ENCODE measurements at regions not wholly inside any gene's neighbourhood (a gene's known extent, or its start where the extent isn't known, plus 50 kb on each side); places are given as distances from the start of the nearest gene placed in this dataset.

DNA sequence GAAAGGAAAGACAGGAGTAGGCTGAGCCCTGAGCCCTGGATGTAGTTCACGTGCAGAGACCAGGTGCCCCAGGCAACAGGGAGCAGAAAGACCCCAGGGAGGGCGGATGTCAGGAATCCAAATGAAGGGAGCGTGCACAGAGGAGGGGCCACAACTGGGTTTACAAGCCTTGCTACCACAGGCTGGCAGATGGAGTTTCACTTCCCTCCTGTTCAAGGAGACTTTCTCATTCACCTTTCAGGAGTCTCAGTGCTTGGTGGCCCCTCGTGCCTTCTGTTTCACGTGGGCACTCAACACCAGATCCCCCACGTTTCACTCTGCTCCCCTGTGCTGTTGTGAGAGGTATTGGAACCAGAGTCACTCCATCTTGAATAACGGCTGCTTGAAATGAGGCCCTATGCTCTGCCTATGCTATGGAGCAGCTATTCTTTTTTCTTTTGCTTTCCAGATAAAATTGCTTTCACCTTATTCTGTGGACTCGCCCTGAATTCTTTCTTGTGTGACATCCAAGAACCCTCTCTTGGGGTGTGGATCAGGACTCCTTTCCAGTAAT is 601.4 kb upstream of the IGFBP3 start:
- DNase-seq: no peak

DNA sequence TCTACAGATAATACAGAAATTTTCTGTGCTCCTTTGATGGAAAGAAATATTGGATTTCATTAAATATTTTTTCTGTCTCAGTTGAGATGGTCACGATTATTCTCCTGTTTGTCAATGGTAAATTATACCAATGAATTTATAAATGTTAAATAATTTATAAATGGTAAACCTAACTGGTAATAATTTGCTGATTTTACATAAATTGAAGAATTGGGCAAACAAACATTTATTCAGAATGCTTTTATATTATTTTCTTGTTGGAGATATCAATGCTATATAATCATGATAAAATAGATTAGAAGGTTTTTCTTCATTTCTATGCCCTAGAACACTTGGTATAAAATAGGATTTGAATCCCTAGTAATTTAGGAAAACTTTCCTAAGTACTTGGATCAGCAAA is 597.6 kb upstream of the IGFBP3 start:
- DNase-seq: no peak

DNA sequence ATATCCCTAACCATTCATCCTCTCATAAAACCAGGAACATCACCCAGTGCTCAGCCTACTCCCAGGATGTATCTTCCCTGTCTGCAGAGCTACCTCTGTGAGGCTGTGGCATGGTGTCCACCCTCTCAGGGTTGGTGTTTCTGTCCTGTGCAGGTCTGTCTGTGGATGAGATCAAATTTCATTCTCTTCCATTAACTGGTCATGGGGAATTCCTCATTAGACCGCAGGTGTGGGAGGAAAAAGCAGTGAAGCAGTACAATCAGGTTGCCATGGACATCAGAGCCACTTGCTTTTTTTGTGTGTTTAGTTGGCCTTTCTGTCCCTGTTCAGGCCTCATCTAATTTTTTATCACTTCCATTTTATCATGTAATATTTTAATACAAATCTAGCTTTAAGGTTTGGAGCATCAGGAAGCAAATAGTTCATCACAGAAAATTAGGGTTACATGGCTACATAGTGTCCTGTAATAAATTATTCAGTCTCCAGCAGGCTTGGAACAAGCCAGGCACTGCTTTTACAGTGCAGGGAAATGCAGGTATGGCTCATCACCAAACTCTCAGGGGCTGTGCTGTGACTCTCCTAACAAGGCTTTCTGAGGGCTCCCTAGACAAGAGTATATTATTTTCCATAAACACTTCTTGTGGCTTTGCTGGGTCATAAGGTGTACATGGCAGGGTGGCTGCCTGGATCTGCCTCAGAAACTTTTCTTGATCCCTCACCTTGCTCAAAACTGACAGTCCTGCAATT is 594.9 kb upstream of the IGFBP3 start:
- DNase-seq: no peak

DNA sequence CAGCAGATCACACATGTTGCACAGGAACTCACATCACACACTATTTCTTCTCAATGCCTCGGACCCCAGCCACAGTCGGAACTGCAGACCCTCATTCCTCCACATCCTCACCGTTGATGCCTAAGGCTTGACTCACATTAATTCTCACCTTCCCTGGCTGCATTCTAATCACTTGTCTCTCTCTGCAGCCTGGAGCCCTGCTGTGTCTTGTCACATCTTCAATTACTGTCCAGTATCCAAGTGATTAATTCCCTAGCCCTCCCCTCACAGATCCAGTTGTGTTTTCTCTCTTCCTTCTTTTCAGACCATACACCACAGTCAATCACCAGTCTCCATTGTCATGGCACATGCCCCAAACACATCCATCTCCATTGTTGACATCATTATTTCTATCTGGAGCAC is 592.4 kb upstream of the IGFBP3 start:
- no peak for DNase-seq

DNA sequence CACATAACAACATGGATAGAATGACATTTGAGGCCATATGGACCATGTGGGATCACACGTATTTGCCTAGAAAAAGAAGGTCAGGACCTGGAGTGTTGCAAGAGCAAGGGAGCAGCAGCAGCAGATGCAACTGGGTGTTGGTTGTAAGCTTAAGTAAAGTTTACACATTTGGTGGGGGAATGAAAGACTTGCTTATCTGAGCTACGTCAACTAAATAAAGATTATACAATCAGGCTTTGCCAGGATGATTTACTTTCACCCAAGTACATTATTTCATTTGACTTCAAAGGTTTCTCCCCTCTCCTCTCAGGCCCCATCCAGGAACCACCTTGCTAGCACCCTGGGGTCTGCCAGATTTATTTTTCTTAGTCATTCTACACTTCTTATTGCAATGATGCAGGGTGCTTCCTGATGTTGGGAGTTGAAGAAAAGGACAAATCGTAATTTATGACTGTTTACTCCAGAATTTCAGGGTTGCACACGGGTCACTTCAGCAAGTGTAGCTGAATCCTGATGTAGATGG is 591.9 kb upstream of the IGFBP3 start:
- DNase-seq: no peak

DNA sequence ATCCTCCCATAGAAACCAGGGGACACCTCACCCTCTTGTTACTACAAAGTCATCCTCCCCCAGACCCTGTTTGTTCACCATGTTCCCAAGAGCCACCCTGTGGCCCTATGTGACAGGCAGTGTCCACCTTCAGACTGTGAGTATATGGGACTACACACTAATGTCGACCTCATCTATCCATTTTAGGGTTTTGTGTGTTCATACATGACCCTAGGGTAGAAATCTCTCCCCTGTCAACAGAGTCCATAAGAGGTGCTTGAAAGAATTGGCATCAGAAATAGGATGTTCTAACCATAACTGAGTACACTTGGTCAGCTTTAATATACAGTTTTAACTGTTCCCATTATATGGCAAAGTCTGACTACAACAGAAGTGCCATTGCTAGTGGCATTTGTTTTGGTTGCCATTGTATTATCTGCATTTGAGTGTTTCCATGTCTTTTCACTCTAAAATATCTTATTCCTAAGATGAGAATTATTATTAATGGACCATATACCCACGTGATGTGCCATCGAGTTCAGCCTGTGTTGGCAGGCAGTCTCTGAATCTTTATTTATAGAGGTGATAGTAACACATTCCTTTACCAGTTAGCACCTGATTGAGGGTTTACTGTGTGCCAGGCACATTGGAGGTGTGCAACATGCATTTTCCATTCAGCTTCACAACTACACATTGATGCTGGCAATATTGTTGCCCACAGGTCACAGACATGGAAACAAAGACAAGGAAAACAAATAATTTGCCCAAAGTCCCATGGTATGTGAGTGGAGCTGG is 590.6 kb upstream of the IGFBP3 start:
- DNase-seq: no peak

DNA sequence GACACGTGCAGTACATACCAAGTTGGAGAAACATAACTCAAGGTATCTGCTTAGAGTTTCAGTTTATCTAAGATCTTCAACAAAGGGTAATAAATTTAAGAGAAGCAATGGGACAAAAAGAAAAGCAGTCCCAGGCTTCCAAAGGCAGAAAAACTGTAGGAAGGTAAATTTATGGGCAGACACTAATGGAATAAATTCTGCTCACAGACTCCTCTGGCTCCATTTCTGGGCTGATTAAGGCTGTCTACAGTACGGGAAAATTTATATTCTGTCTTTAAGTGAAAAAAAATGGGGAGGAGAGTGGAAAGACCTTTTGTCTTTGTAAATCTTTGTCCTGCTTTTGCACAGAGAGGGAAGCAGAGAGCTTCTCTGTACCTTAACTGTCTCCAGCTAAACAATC is 587.5 kb upstream of the IGFBP3 start:
- no peak for DNase-seq

DNA sequence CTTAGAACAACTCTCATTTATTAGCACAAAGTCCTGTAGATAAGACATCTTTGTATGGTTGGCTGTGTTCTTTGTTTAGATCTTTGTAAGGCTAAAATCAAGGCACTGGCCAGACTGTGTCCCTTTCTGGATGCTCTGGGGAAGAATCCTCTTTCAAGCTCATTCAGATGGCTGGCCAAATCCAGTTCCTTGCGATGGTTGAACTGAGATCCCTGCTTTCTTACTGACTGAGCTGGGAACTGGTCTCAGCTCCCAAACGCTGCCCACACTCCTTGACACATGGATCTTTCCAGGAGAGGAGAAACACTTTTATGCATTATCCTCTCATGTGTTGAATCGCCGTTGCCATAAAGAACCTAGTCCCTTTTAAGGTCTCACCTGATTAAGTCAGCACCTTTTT is 586.5 kb upstream of the IGFBP3 start:
- peak; percentile 9 for DNase-seq

DNA sequence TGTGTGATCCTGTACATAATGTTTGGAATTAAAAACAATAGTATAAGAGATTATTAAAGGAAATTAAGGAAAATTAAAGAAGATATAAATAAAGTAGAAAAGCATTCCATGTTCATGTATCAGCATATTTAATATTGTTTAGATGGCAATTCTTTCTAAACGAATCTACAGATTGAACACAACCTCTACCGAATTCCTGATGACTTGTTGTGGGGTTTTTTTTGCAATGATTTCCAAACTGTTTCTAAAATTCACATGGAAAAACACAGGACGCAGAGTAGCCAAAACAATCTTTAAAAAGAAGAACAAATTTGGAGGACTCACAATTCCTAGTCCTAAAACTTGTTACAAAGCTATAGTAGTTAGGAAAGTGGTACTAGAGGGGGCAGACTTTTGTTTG is 573.4 kb upstream of the IGFBP3 start:
- DNase-seq: no peak

DNA sequence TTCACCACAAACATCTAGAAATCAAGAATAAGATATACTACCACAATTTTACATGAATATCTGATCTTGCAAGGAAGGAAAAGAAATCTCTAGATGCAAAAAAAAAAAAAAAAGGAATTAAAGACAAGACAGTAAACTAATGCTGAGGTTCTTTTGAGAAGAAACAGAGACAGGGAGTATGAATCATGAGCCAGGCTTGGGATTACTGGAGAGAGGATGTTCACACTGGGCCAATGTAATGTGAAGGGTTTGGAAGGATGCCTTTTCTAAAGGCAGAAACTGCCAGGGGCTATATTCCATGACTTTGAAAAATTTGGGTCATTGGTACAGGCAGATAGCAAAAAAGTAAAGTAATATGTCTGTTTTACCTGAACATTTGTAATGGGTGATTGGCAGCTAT is 573.0 kb upstream of the IGFBP3 start:
- DNase-seq: no peak

DNA sequence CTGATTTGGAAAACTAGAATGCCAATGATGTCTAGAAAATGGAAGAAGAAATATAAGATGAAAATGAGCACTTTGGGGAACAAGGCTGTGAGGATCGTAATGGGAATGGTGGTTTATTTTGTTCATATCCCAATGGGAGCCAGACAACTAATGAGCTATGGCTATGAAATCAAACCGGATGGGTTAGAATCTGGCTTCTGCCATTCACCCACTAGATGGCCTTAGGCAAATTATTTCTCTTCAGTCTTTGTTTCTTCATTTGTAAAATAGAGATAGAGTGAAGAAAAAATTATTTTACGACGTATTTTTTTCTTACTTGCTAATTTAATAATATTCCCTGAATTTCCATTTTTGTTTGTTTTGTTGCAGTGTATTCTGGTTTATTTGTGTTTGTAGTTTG is 572.1 kb upstream of the IGFBP3 start:
- no peak for DNase-seq

DNA sequence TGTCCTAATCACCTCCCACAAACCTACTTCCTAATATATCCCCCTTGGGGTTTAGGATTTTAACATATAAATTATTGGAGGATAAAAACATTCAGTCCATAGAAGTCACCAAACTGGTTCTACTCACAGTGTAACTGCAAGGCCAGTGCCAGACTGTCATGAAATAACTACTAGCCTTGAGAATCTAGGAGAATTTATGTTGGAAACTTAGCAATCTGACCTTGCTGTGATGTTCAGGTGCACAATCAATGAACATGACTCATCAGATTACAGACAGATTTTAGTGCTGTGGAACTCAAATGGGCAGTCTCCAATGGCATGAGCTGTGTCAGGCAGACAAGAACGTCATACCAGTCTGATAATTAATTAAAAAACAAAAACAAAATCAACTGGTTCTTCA is 571.4 kb upstream of the IGFBP3 start:
- DNase-seq: no peak

DNA sequence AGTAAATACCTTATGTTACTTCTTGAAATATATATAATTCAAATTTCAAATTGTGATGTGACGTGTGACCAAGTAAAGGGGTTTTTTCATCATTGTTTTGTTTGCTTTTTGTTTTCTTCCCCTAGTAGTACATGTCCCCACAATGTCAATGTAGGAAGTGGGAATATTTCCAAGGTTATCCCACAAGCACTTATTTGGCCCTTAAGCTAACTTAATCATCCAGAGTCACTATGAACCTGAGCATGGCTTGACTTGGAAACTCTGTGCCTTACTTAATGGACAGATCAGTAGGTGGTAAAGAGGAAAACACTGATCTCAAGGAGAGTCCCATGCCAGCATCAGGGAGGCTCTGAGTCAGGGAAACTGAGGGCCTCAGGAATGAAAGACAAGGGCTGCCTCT is 569.3 kb upstream of the IGFBP3 start:
- no peak for DNase-seq

DNA sequence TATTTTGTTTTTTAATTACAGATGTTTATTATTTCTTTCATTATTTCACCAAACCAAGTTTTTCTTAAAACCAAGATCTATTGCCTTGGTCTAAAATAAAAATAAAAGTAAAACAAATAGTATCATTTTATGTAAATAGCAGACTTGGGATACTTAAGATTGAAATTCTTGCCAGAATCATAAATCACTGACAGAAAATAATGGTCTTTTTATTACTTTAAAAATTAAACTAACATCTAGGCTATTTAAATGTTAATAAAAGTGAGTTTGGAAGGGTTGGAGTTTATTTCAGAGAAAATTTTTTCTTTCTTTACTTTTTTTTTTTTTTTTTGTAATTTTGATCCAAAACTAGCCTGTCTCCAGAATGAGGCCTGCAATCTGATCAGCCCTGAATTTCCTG is 568.0 kb upstream of the IGFBP3 start:
- DNase-seq: no peak

DNA sequence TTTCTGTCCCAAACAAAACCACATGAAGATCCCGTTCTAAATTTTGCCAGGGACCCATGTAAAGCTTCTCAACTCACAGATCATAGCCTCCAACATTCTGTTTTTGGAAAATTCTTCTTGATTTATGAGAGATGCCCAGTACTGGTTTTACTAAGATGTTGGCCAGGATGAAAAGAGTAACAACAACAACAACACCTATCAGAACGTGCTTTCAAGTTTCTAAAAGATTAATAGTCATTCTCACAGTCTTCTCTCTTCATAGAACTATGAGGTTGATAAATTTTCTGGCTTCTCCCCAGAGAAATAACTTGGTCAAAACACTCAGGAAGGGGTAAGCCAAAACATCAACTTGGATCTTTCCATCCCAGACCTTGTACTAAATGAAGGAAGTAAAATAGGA is 567.5 kb upstream of the IGFBP3 start:
- DNase-seq: no peak

DNA sequence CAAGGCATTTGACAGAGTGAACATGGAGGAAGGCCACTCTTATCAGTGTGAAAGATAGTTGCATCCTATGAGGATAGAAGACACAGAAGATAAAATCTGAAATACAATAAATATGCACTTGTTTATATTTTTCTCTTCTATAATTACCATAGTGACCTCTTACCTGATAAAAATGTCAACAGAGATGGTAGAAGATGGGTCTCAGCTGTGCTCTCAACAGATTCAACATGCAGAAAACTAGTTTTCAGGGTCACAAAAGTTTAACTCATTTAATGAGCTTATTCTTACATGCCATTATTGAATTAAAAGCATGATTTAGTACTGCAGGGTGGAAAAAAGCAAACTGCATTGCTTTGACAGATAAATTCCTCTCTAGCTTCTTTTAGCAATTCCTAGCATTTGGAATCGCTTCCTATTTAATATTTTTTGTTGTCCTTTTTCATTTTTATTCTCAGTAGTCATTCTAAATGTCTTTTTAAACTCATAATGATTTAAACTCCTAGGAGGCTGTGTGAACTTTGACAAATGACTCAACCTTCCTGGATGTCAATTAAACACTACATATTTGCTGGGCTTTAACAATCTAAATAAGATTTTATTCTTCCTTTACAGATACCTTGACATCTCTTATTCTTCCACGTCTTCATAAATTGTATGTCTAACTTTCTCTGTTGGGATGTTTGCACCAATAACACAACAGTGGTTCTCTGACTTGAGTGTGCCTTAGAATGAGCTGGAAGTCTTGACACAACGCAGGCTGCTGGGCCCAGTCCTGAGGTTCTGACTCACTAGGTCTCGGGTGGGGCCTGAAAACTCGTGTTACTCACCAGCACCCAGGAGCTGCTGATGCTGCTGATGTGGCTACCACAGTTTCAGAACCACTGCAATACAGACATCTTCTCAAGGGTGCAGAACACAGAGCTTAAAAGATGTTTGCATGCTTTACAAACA is 565.5 kb upstream of the IGFBP3 start:
- DNase-seq: no peak

DNA sequence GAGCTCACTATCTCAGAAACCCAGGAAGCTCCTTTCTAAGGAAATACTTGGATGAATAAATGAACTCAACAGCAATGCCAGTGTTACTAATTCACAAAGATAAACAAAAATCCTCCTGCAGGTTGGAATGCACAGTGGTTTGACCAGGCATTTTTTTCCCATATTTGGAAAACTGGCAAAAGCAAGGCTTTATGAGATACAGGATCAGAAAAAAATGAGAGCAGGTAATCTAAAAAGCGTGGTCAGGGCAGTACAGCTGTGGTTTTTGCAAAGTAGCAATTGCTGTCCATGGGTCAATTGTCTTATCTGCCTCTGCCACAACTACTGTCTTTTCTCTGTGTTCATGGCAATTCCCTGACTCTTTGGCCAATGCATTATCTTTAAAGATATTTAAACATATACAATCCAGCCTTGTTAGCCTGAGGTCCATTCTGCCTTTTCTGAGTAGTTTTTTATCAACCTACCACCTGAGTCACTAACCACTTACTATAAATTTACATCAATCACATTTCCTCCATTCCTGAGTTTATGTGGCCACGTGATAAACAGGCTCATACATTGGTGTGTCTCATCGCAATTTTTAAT is 564.5 kb upstream of the IGFBP3 start:
- DNase-seq: no peak

DNA sequence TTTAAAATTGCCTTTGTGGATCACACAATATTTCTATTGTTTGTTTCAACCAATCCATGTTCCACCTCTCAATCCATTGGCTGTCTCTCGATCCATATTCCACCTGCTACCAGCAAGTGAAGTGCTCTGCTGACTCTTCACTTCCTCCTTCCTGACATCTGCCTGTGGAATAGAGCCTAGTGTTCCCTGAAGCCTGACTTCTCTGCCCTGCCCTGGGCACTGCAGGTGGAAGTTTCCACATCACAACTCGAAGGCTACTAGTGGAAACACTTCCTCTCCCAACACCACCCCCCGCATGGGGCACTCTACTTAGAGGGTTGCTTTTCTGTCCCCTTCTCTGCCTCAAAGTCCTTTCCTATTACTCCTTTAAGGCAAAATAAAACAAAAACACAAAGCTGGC is 563.8 kb upstream of the IGFBP3 start:
- no peak for DNase-seq

DNA sequence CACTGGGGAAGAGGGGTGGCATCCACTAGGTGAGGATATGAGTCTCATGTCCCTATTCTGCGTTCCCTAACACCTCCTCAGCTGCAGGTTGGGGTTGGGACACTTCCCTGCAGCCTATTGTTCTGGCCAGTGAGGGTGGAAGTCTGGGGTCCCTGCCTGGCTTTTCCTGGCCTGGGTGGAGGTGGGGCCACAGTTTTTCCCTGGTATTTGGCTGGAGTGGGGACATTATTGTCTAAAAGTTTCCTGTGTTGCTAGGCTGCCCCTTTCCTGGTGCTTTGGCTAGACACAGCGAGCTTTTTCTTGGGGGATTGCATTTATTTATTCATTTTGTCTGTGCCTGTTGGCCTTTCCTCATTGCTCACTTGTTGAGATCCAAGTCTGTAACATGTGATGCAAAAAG is 559.5 kb upstream of the IGFBP3 start:
- DNase-seq: no peak

DNA sequence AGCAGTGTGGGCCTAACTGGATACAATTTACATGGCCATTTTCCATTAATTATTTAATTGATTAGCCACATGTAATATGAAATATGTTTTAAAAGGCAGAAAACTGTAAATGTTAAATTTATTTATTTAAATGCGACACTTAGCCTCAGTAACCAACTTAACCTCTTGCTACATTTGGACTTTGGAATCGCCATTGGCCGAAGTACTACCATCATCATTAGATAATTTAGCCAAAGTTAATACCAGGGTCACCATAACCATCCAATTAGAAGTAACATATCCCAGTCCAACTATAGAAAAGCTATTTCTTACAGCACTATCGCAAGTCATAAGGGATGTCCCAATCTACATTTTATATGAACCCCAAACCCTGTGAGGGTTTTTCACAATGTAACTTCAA is 558.6 kb upstream of the IGFBP3 start:
- DNase-seq: no peak

DNA sequence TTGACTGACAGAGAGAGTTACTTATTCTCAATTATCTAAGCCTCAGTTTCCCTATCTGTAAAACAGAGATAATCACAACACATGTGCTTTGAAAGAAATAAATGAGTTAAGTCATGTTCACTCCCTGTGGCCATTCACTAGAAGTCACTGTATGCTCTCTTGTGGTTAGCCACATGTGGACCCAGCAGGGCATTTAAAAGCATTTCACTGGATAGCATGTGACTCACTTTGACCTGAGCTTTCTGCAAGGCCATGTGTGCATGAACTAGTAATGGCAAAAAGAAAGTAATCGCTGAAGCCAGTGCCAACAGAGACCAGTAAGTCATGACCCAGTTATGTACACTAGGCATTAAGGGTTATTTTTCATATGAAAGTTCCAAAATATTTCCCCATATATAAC is 557.0 kb upstream of the IGFBP3 start:
- DNase-seq: no peak

DNA sequence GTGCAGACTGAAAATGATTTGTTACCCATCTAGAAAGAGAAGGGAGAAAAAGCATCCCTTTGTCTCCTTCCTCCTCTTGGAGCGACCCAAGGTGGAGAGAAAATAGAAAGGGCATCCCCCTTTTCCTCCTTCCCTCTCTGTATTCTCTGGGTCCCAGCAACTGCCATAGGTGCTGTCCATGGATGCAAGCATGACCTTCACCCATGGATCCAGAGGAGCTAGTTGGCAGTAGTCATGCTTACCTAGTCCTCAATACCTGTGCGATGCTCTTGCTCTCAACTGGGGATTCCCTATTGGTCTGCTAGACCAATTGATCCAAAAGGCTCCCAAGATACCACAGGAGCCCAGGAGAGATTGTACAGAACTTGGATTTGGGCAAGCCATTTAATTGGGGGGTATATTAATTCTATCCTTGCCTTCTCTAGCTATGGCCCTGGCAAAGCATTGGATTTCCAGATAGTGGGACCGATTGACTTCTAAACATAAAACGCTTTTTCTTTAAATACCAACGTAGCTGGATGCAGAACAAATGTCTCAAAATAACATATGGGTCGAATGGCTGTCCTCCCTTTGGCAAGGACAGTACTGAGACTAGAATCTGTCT is 547.8 kb upstream of the IGFBP3 start:
- peak; percentile 4 for DNase-seq
